Activated T-cell treated with anti-CD3 and anti-CD28 coated beads, Interleukin-2, amount 50 U/mL, for 4 hours (primary cell): ENCODE measurements at regions not wholly inside any gene's neighbourhood (a gene's known extent, or its start where the extent isn't known, plus 50 kb on each side); places are given as distances from the start of the nearest gene placed in this dataset.
"Not testable (repeated sequence)": the region's sequence is repeated elsewhere in the genome, so short reads cannot be mapped to it uniquely, and the experiment has no call there.

Experiments used
- ATAC-seq, 2 donors: fragments of 200-7000 bp; cut with Tn5 transposase; one replicate each; pipeline ENCODE4 v1.10.0; 2021
- DNase-seq: peaks from one replicate; pipeline ENCODE4 v3.0.0-alpha.2; 2020
- H3K27me3 Mint-ChIP-seq: one replicate; pipeline ENCODE4 v1.8.0; 2021; ENCODE audit warnings: low read depth, mixed read lengths
- H3K36me3 Mint-ChIP-seq: one replicate; pipeline ENCODE4 v1.8.0; 2022; ENCODE audit warnings: mixed read lengths; ENCODE audit not compliant: insufficient read depth
- H3K4me1 Mint-ChIP-seq: one replicate; pipeline ENCODE4 v1.8.0; 2021; ENCODE audit warnings: low read depth, mixed read lengths
- H3K4me3 Mint-ChIP-seq: one replicate; pipeline ENCODE4 v1.8.0; 2021; ENCODE audit warnings: mild to moderate bottlenecking, moderate library complexity, mixed read lengths
- H3K9me3 Mint-ChIP-seq: one replicate; pipeline ENCODE4 v1.8.0; 2021; ENCODE audit warnings: mixed read lengths

DNA sequence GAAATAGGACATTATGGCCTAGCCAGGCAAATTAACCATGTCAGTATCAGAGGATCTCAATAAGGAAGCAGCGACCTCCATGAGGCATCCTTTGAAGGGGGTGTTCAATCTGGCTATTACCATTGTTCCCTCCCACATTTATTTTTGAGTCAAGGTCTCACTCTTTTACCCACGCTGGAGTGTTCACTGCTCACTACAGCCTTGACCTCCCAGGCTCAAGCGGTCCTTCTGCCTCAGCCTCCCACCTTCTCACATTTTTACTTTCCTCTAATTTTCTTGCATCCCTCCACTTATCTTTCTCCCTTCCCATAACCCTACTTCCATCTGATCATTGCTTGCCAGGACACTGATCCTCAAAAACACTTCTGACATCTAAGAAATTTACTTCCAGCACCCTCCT, 654.0 kb upstream of the NR2F2 start:
- peaks cover 6% of the 10 kb centered on the region for H3K27me3 Mint-ChIP-seq
- H3K36me3 Mint-ChIP-seq = no peaks in the 10 kb centered on the region
- no peak overlapping the region for H3K4me3 Mint-ChIP-seq

DNA sequence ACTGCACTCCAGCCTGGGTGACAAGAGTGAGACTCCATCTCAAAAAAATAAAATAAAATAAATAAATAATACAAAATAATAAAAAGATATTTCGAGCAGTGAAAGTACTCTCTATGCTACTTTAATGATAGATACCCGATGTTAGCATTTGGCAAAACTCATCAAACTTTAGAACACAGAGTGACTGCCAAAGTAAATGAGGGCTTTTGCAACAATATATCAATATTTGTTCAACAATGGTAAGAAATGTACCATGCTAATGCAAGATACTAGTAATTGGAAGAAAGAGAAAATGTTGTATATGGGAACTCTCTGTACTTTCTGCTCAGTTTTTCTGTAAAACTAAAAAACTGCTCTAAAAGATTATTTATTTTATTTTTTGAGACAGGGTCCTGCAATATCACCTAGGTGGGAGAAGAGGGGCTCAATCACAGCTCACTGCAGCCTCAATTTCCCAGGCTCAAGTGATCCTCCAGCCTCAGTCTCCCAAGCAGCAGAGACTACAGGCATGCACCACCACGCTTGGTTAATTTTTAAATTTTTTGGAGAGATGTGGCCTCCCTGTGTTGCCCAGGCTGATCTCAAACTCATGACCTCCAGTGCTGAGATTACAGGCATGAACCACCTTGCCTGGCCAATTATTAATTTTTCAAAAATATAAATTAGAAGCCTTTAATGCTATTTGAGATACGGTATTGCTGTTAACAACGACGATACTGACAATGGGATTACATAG, 650.5 kb upstream of the NR2F2 start:
- DNase-seq (no peak), ATAC-seq (no peak)
- Mint-ChIP-seq H3K27me3 (peaks cover 6% of the 10 kb centered on the region), H3K36me3 (no peaks in the 10 kb centered on the region), H3K4me1 (no peaks in the 10 kb centered on the region), H3K9me3 (peaks cover 8% of the 10 kb centered on the region), H3K4me3 (no peak overlapping the region)

More for the DNA sequence above, 654.0 kb upstream of the NR2F2 start:
- Mint-ChIP-seq H3K4me1 (no peaks in the 10 kb centered on the region), H3K9me3 (peaks cover 8% of the 10 kb centered on the region)
- DNase-seq (no peak), ATAC-seq (no peak)

DNA sequence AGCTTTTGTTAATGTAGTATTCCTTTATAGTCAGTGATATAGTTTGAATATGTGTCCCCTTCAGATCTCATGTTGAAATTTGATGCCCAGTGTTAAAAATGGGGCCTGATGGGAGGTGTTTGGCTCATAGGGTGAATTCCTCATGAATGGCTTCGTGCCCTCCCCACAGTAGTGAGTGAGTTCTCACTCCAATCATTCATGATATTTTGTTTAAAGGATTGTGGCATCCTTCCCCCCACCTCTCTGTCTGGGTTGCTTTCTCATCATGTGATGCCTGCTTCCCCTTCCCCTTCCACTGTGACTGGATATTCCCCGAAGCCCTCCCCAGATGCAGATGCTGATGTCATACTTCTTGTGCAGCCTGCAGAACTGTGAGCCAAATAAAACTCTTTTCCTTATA, 649.8 kb upstream of the NR2F2 start:
- DNase-seq (no peak), ATAC-seq (no peak)
- Mint-ChIP-seq H3K9me3 (peaks cover 4% of the 10 kb centered on the region), H3K36me3 (no peaks in the 10 kb centered on the region), H3K4me3 (no peak overlapping the region), H3K4me1 (no peaks in the 10 kb centered on the region), H3K27me3 (peaks cover 4% of the 10 kb centered on the region)

DNA sequence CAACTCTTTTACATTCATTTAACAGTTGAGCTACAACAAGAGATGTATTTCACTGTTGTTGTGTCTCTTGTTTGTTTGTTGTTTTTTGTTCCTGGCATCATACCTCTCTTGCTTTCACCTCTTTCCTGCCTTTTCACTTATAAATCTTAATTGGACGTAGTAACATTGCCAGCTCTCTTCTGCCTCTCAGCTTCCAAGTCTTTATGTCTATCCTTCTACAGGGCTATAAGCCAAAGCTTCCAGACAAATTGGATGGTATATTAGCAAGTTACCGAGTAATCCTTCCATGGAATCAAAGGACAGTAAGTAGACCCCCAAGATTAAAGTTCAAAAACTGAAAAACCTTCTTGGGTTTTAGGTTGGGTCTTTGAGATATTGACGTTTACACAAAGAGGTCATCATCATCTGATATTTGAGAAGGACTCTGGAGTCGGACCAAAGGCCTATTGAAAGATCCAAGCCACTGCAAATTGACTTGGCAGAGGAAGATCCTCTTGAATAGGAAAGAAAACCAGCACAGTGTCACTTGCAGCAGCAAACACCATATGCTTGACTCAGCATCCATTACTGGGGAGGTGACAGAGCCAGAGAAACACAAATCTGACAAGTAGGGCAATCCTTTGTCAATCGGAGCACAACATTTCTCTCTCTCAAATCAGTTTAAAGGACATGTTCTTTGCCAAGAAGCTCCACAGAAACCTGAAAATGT, 648.5 kb upstream of the NR2F2 start:
- Mint-ChIP-seq H3K36me3 (no peaks in the 10 kb centered on the region), H3K4me3 (no peak overlapping the region), H3K9me3 (no peaks in the 10 kb centered on the region), H3K4me1 (no peaks in the 10 kb centered on the region), H3K27me3 (peaks cover 2% of the 10 kb centered on the region)
- no peak for DNase-seq
- no peak for ATAC-seq

DNA sequence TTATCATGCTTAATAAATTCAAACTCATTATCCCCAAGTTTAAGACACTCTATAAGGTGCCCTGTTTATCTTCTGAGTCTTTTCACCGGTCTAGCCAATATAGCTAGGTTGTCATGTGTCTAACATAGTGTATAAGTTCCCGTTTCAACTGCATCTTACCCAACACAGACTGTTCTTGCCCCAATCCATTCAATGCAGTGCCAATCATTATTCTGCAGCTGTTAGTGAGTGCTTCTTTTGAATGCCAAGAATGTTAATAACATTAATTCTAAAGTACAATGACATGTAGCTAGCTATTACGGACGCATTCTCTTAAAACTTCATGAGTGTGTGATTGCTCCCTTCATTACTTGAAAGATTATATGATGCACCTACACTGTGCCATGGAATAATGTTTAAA, 646.4 kb upstream of the NR2F2 start:
- ATAC-seq = no peak
- Mint-ChIP-seq H3K36me3 (no peaks in the 10 kb centered on the region), H3K4me3 (no peak overlapping the region), H3K27me3 (peaks cover 5% of the 10 kb centered on the region), H3K4me1 (no peaks in the 10 kb centered on the region), H3K9me3 (no peaks in the 10 kb centered on the region)
- no peak for DNase-seq

DNA sequence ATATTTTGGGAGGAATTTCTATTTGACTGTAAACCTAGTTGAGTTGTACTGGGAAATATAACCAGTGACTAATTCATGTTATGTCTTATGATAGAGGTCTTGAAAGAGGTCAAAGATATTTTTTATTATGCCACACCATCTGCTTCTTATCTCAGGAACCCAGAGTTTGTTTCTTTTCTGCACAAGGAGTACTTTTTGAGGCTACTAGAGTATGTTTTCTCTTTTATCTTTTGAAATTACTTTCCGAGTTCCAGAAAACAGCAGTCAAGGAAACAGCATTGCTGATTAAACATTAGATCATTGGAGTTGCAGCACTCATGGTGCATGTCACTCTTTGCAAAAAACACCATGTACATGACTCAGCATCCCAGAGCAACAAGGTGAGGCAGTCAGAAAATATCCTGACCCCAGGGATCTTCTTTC, 645.8 kb upstream of the NR2F2 start:
- Mint-ChIP-seq H3K9me3 (no peaks in the 10 kb centered on the region), H3K27me3 (peaks cover 5% of the 10 kb centered on the region)

DNA sequence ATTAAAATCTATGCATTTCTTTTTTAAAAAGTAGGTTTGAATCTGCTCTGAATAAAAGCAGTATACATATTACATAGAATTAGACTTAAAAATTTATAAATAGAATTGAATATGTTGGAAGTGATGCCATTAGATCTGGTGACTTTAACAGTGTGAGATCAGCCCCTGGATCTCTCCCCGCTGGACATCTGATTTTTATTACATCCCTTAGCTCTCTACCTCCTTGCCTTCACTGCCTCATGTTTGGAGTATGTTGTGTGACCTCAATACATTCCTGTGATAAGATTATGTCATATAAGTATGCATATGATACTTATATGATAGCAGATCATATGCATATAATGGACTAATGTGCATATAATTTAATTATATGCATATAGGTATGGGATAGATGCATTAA, 643.4 kb upstream of the NR2F2 start:
- Mint-ChIP-seq H3K36me3 (no peaks in the 10 kb centered on the region), H3K9me3 (no peaks in the 10 kb centered on the region), H3K27me3 (peaks cover 2% of the 10 kb centered on the region), H3K4me1 (no peaks in the 10 kb centered on the region), H3K4me3 (no peak overlapping the region)
- no peak for DNase-seq
- ATAC-seq = no peak

More for the DNA sequence above, 645.8 kb upstream of the NR2F2 start:
- H3K4me3 Mint-ChIP-seq = no peak overlapping the region
- DNase-seq (no peak), ATAC-seq (no peak)
- no peaks in the 10 kb centered on the region for H3K4me1 Mint-ChIP-seq
- H3K36me3 Mint-ChIP-seq = no peaks in the 10 kb centered on the region

DNA sequence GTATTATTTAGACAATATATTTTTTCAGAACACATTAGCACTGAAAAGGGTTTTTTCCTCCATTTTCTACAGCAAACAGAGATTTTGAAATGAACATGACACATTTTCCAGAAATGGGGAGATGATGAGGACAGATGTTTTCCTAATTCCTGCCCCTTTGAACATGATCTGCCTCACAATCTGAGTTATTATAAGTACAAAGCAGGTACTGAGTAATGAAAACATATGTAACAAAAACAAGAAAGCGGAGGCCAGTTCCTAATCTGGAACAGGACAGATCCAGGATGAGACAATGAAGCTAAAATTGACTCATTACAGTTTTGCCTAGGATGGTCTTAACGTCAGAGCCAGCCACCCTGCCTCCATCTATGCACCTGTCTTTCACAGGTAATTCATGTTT, 642.8 kb upstream of the NR2F2 start:
- DNase-seq = no peak
- Mint-ChIP-seq H3K36me3 (no peaks in the 10 kb centered on the region), H3K4me3 (no peak overlapping the region), H3K27me3 (peaks cover 2% of the 10 kb centered on the region), H3K4me1 (no peaks in the 10 kb centered on the region), H3K9me3 (no peaks in the 10 kb centered on the region)
- ATAC-seq = no peak

DNA sequence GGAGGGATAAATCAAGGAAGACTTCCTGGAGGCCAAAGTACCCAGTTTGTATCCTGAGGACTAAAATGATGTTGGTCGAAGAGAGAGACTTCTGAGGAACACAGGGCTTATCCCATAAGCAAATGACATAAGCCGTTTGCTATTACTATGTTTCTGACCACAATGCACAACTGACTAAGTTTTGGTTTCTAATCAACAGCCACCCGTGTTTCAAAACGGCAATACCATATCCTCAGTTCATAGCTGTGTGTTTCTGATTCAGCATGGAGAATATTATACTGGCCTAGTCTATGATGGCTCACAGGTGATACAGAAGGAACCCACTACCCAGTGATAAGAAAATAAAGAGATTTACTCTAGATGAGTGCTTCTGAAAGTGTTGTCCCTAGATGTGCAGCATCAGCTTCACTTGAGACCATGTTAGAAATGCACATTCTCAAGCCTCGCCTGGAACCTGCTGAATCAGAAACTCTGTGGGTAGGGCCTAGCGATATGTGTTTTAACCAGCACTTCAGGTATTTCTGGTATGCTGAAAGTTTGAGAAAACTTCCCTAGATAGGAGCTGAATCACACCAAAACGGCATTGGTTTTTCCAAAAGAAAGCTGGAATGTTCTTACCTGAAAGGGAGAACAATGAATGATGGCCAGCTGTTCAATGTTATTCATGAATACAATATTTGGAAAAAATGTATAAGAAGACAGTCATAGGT, 639.7 kb upstream of the NR2F2 start:
- peaks cover 2% of the 10 kb centered on the region for H3K27me3 Mint-ChIP-seq
- ATAC-seq (no peak), DNase-seq (no peak)
- no peaks in the 10 kb centered on the region for H3K36me3 Mint-ChIP-seq
- H3K4me3 Mint-ChIP-seq = no peak overlapping the region
- H3K4me1 Mint-ChIP-seq = no peaks in the 10 kb centered on the region
- peaks cover 22% of the 10 kb centered on the region for H3K9me3 Mint-ChIP-seq

DNA sequence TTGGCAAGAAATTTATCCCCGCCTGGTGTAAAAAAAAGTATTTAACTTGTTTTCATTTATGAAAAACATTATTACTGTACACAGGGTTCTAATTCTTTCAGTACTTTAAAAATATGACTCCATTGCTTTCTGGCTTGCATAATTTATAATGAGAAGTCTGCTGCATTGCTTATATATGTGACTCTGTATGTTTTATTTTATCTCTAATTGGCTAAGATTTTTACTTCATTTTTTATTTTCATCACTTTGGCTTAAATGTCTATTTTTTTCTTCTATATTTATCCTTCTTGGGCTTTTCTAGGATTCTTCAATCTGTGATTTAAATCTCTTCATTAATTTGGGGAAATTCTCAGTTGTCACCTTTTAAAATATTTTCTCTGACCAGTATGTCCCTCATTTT, 636.6 kb upstream of the NR2F2 start:
- Mint-ChIP-seq H3K4me3 (no peak overlapping the region), H3K9me3 (peaks cover 27% of the 10 kb centered on the region), H3K36me3 (no peaks in the 10 kb centered on the region), H3K27me3 (no peaks in the 10 kb centered on the region), H3K4me1 (no peaks in the 10 kb centered on the region)
- DNase-seq = no peak
- no peak for ATAC-seq

DNA sequence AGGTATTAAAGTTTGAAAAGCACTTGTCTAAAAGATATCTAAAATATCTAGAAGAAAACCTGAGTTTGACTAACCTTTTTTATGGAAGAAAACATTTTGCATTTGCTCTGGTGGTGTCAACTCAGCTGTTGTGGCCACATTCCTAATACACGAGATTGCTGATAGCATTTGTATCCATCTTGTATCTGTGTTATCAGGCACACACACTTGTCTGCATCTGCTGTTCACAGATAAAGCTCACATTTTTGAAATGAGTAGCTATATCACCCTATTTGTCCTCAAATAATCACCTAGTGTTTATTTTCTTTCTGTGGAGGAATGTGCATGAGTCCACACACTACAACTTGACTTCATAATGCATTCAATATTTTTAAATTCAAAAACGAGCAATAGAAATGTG, 632.3 kb upstream of the NR2F2 start:
- Mint-ChIP-seq H3K27me3 (no peaks in the 10 kb centered on the region), H3K4me3 (no peak overlapping the region), H3K9me3 (peaks cover 60% of the 10 kb centered on the region), H3K4me1 (no peaks in the 10 kb centered on the region), H3K36me3 (no peaks in the 10 kb centered on the region)
- ATAC-seq (no peak), DNase-seq (no peak)

DNA sequence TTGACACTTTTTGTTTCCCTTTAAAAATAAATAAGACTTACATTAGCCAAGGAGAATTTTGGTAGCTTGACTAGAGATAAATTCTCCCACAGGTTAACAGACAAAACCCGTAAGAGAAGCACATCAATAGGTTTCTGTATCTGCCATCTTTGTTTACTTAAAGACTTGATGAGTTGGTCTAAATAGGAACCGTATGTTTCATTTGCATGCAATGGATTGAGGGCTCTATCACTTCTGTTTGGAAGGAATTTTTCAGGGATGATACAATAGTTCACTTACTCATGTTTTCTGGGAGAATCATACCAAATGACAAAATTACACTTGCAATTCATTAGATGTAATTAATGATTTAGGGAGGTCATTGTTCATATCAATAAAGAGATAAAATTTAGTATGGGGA, 631.5 kb upstream of the NR2F2 start:
- no peak for DNase-seq
- H3K36me3 Mint-ChIP-seq = no peaks in the 10 kb centered on the region
- ATAC-seq = no peak
- no peaks in the 10 kb centered on the region for H3K27me3 Mint-ChIP-seq
- peaks cover 54% of the 10 kb centered on the region for H3K9me3 Mint-ChIP-seq
- H3K4me3 Mint-ChIP-seq = no peak overlapping the region
- H3K4me1 Mint-ChIP-seq = no peaks in the 10 kb centered on the region

DNA sequence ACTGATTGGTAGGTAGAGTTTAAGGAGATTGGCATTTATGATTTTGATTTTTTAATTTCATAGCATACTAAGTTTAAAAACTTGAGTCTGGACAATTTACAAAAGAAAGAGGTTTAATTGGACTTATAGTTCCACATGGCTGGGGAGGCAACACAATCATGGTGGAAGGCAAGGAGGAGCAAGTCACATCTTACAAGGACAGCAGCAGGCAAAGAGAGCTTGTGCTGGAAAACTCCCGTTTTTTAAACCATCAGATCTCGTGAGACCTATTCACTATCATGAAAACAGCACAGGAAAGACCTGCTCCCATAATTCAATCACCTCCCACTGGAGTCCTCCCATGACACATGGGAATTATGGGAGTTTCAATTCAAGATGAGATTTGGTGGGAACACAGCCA, 630.9 kb upstream of the NR2F2 start:
- Mint-ChIP-seq H3K27me3 (no peaks in the 10 kb centered on the region), H3K4me1 (no peaks in the 10 kb centered on the region), H3K9me3 (peaks cover 54% of the 10 kb centered on the region), H3K4me3 (no peak overlapping the region), H3K36me3 (no peaks in the 10 kb centered on the region)
- DNase-seq (no peak), ATAC-seq (no peak)

DNA sequence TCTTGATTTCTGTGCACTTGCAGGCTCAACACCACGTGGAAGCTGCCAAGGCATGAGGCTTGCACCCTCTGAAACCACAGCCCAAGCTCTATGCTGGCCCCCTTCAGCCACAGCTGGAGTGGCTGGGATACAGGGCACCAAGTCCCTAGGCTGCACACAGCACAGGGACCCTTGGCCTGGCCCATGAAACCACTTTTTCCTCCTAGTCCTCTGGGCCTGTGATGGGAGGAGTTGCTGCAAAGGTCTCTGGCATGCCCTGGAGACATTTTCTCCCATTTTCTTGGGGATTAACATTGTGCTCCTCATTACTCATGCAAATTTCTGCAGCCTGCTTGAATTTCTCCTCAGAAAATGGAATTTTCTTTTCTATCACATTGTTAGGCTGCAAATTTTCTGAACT, 629.8 kb upstream of the NR2F2 start:
- ATAC-seq, H3K27me3 Mint-ChIP-seq, DNase-seq, H3K4me1 Mint-ChIP-seq, H3K4me3 Mint-ChIP-seq, H3K36me3 Mint-ChIP-seq: not testable (repeated sequence)
- H3K9me3 Mint-ChIP-seq = peaks cover 45% of the 10 kb centered on the region

DNA sequence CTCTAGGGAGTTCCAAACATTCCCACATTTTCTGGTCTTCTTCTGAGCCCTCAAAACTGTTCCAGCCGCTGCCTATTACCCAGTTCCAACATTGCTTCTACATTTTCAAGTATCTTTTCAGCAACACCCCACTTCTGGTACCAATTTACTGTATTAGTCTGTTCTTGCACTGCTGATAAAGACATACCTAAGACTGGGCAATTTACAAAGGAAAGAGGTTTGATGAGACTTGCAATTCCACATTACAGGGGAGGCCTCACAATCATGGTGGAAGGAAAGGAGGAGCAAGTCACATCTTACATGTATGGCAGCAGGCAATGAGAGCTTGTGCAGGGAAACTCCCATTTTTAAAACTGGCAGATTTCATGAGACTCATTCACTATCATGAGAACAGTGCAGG, 629.1 kb upstream of the NR2F2 start:
- Mint-ChIP-seq H3K36me3 (no peaks in the 10 kb centered on the region), H3K27me3 (peaks cover 2% of the 10 kb centered on the region), H3K4me3 (no peak overlapping the region), H3K9me3 (peaks cover 45% of the 10 kb centered on the region), H3K4me1 (no peaks in the 10 kb centered on the region)
- ATAC-seq (no peak), DNase-seq (no peak)
